ENCODE measurements at regions not wholly inside any gene's neighbourhood (a gene's known extent, or its start where the extent isn't known, plus 50 kb on each side); places are given as distances from the start of the nearest gene placed in this dataset.
A peak's percentile ranks its signal among the peaks of the same experiment; 100 is the strongest.

DNA sequence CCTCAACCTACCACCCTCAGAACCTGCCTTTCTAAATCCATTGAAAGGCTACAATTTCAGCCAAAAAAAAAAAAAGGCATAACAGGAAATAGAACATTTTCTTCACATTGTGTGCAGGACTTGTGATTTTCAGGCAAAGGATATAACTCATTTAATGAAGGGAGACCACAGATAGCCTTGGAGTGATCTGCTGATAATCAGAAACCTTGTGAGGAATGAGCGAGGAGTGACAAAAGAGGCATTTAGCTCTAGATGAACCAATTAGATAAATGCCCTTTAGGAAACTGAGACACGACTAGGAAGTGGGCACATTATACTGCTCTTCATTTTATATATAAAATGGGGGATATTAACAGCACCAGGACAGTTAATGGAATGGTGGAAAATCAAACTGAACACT is 216.5 kb upstream of the GRIA4 start:
- no peak overlapping the region for H3K27ac Mint-ChIP-seq
- no peak for DNase-seq (ENCODE audit: low spot score in 2 of 2, unreplicated experiment in 2 of 2)
- H3K4me3 Mint-ChIP-seq: no peak overlapping the region
- H3K9me3 Mint-ChIP-seq: peaks cover 3% of the 10 kb centered on the region
- TF ChIP-seq CTCF (IDR thresholded peaks at IDR 0.05; ENCODE audit: unreplicated experiment): no peak
- peaks cover 3% of the 10 kb centered on the region for H3K4me1 Mint-ChIP-seq
- H3K27me3 Mint-ChIP-seq (ENCODE audit: low read depth): no peaks in the 10 kb centered on the region
- H3K36me3 Mint-ChIP-seq: peaks cover 2% of the 10 kb centered on the region

DNA sequence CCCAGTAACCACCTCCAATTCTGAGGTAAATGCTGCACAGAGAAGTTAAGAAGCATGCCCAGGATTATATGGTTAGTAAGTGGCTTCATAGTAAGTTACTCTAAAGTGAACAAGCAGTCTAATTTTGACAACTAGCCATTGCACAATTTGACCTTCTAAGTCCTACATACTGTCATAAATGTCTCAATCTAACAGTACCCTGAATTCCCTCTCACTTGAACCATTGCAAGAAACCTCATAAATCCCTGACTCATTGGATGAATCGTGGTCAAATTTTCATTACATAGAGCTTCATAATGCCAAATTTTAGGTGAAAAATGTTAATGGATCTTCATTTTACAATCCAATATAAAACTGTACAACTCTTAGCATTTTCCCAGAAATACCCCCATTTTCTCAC is 217.3 kb upstream of the GRIA4 start:
- no peak overlapping the region for H3K4me3 Mint-ChIP-seq
- peaks cover 2% of the 10 kb centered on the region for H3K36me3 Mint-ChIP-seq
- no peak overlapping the region for H3K27ac Mint-ChIP-seq
- H3K27me3 Mint-ChIP-seq (ENCODE audit: low read depth): no peaks in the 10 kb centered on the region
- no peak for DNase-seq (ENCODE audit: low spot score in 2 of 2, unreplicated experiment in 2 of 2)
- peaks cover 3% of the 10 kb centered on the region for H3K4me1 Mint-ChIP-seq
- H3K9me3 Mint-ChIP-seq: peaks cover 3% of the 10 kb centered on the region
- no peak for TF ChIP-seq CTCF (IDR thresholded peaks at IDR 0.05; ENCODE audit: unreplicated experiment)

- no peaks in the 10 kb centered on the region for H3K36me3 Mint-ChIP-seq
- no peaks in the 10 kb centered on the region for H3K27me3 Mint-ChIP-seq (ENCODE audit: low read depth)
- H3K4me3 Mint-ChIP-seq: no peak overlapping the region
- DNase-seq (ENCODE audit: low spot score in 2 of 2, unreplicated experiment in 2 of 2): no peak
- no peak overlapping the region for H3K27ac Mint-ChIP-seq
- TF ChIP-seq CTCF (IDR thresholded peaks at IDR 0.05; ENCODE audit: unreplicated experiment): no peak
- peaks cover 3% of the 10 kb centered on the region for H3K4me1 Mint-ChIP-seq
- H3K9me3 Mint-ChIP-seq: no peaks in the 10 kb centered on the region
These were observed 219.9 kb upstream of the GRIA4 start for GRCh38 chr11:105389952-105390351.

DNA sequence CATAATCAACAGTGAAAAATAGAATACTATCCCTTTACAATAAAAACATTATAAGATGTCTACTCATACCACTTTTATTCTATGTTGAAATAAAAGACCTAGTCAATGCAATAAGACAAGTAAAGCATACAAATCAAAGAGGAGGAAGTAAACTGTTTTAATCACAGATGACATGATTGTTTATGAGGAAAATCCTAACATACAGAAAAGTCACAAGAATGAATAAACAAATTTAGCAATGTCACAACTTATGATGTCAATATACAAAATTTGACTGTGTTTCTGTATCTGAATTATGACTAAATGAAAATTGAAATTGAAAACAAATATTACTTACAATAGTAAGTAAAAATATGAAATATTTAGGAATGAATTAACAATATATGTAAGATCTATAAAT is 221.9 kb upstream of the GRIA4 start:
- Mint-ChIP-seq H3K4me3 (no peak overlapping the region), H3K9me3 (no peaks in the 10 kb centered on the region), H3K27me3 (ENCODE audit: low read depth) (no peaks in the 10 kb centered on the region), H3K36me3 (no peaks in the 10 kb centered on the region), H3K4me1 (peaks cover 3% of the 10 kb centered on the region), H3K27ac (no peak overlapping the region)
- no peak for DNase-seq (ENCODE audit: low spot score in 2 of 2, unreplicated experiment in 2 of 2)
- no peak for TF ChIP-seq CTCF (IDR thresholded peaks at IDR 0.05; ENCODE audit: unreplicated experiment)

GRCh38 chr11:105381941-105382340 is 227.9 kb upstream of the GRIA4 start:
- DNase-seq (ENCODE audit: low spot score in 2 of 2, unreplicated experiment in 2 of 2): no peak
- TF ChIP-seq CTCF (IDR thresholded peaks at IDR 0.05; ENCODE audit: unreplicated experiment): no peak
- H3K4me1 Mint-ChIP-seq: peaks cover 37% of the 10 kb centered on the region
- H3K27me3 Mint-ChIP-seq (ENCODE audit: low read depth): no peaks in the 10 kb centered on the region
- H3K27ac Mint-ChIP-seq: no peak overlapping the region
- peaks cover 16% of the 10 kb centered on the region for H3K9me3 Mint-ChIP-seq
- H3K4me3 Mint-ChIP-seq: no peak overlapping the region
- peaks cover 14% of the 10 kb centered on the region for H3K36me3 Mint-ChIP-seq

GRCh38 chr11:105377870-105378269 is 232.0 kb upstream of the GRIA4 start:
- no peak overlapping the region for H3K4me3 Mint-ChIP-seq
- DNase-seq (ENCODE audit: low spot score in 2 of 2, unreplicated experiment in 2 of 2): no peak
- peaks cover 39% of the 10 kb centered on the region for H3K4me1 Mint-ChIP-seq
- no peaks in the 10 kb centered on the region for H3K27me3 Mint-ChIP-seq (ENCODE audit: low read depth)
- TF ChIP-seq CTCF (IDR thresholded peaks at IDR 0.05; ENCODE audit: unreplicated experiment): no peak
- peak overlapping the region; percentile 72 for H3K27ac Mint-ChIP-seq
- H3K9me3 Mint-ChIP-seq: peaks cover 37% of the 10 kb centered on the region
- peaks cover 37% of the 10 kb centered on the region for H3K36me3 Mint-ChIP-seq
